GM12874 (cell line): ENCODE measurements at regions not wholly inside any gene's neighbourhood (a gene's known extent, or its start where the extent isn't known, plus 50 kb on each side); places are given as distances from the start of the nearest gene placed in this dataset.

Source experiments
- TF ChIP-seq, protein P1 (sequence below): IDR thresholded peaks from 2 replicates; pipeline ENCODE4 v1.5.1; 2011; ENCODE audit warnings: low read depth, mild to moderate bottlenecking, control low read depth, low read length, moderate library complexity; ENCODE audit not compliant: insufficient read depth

DNA sequence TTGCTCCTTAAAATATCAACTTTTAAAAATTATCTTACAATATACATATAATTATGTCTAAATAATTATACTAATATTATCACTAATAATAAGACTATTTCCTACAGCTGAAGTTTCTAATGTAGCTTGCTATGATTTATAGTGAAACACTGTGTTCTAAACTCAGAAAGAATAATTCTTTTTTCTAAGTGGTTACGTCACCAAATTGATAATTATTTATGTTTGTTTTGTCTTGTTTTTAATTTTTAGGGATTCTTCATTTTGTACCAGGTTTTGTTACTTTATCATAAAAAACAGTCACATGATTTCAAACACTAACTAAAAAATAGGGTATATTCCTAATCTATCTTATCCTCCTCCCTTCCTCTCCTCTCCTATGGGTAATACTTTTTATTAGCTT is 662.1 kb downstream of the FRK start:
- TF ChIP-seq, protein P1, sequence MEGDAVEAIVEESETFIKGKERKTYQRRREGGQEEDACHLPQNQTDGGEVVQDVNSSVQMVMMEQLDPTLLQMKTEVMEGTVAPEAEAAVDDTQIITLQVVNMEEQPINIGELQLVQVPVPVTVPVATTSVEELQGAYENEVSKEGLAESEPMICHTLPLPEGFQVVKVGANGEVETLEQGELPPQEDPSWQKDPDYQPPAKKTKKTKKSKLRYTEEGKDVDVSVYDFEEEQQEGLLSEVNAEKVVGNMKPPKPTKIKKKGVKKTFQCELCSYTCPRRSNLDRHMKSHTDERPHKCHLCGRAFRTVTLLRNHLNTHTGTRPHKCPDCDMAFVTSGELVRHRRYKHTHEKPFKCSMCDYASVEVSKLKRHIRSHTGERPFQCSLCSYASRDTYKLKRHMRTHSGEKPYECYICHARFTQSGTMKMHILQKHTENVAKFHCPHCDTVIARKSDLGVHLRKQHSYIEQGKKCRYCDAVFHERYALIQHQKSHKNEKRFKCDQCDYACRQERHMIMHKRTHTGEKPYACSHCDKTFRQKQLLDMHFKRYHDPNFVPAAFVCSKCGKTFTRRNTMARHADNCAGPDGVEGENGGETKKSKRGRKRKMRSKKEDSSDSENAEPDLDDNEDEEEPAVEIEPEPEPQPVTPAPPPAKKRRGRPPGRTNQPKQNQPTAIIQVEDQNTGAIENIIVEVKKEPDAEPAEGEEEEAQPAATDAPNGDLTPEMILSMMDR: no peak

DNA sequence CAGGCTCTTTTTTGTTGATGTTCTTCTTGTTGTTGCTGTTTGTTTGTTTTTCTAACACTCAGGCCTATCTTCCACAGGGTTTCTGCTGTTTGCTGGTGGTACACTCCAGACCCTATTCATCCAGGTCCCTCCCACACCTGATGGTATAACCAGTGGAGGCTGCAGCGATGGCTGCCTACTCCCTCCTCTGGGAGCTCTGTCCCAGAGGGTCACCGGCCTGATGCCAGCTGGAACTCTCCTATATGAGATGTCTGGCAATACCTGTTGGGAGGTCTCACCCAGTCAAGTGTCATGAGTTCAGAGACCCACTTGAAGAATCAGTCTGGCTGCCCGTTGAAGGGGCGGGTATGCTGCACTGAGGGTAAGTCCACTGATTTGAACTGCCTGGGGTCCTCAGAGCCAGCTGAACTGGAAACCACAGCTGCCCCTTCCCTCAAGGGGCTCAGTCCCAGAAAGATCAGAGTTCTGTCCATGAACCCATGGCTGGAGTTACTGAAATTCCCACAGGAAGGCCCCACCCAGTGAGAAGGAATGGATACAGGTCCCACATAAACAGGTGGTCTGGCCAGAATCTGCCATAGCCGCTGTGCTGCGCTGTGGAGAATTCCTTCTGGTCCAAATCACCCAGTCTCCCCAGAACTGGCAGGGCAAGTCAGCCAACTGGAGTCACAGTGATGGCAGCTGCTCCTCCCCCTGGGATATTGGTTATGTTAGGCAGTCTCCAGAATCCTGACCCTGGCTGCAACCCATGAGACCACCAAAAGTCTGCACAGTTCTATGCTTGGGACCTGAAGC is 664.4 kb downstream of the FRK start:
- TF ChIP-seq, protein P1: no peak

DNA sequence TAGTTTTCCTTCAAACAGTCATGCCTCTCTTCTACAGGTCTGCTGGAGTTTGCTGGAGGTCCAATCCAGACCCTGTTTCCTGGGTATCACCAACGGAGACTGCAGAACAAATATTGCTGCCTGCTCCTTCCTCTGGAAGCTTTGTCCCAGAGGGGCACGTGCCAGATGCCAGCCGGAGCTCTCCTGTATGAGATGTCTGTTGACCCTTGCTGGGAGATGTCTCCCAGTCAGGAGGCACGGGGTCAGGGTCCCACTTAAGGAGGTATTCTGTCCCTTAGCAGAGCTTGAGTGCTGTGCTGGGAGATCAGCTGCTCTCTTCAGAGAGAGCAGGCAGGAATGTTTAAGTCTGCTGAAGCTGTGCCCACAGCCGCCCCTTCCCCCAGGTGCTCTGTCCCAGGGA is 666.9 kb downstream of the FRK start:
- TF ChIP-seq, protein P1: no peak

DNA sequence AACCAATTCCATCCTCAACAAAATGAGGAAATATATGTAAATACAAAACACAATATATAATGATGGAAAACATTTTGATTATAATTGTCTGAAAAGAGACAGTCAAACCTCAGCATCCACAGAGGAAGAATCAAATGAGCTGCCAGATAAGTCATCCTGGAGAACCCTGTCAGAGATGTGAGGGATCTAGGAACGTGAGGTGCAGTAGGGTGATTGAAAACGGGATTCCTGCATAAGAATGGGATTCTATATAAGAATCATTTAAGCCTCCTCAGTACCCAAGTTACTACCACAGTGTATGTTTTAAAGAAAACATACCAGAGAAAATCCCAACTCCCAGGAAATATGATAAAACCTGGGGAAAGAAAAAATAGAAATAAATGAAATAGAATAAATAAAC is 690.5 kb downstream of the FRK start:
- TF ChIP-seq, protein P1: no peak

DNA sequence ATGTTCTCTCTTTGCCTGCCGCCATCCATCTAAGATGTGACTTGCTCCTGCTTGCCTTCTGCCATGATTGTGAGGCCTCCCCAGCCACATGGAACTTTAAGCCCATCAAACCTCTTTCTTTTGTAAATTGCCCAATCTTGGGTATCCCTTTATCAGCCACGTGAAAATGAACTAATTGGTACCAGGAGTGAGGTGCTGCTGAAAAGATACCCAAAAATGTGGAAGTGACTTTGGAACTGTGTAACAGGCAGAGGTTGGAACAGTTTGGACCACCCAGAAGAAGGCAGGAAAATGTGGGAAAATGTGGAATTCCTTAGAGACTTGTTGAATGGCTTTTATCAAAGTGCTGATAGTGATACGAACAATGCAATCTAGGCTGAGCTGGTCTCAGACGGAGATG is 694.9 kb downstream of the FRK start:
- TF ChIP-seq, protein P1: no peak

DNA sequence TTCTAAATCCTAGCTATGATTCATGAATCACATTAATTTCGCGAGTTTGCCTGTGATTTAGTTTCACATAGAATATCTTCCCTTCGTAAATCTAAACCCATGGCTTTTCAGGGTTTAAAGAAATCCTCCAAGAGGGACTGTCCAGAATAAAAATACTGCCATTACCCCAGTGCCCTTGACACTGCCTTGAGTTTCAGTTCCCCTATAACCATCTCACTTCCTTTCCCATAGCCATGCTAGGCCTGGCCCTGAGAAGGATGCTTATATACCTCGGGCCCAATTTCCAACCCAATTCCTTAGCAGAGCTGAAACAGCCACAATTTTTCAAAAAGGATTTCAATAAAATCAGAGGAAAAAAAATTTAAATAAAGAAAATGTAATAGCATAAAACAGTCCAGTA is 697.3 kb downstream of the FRK start:
- TF ChIP-seq, protein P1: no peak

DNA sequence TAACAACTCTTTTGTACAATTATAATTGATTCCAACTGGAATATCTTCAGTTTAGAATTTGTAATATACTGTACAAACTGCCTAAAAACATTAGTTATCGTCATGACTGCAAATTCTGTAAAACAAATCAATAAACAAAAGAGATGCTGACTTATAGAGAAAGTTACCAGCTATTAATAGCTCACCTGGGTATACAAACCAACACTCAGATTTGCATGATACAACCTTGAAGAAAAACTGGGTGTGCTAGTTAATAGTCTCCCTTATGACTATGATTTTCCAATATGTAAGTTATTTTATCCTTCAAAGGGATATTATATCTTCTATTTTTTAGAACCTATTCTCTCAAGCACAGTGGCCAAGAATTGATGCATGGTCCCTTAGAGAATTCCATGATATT is 698.5 kb downstream of the FRK start:
- TF ChIP-seq, protein P1: no peak
